ENCODE measurements at regions not wholly inside any gene's neighbourhood (a gene's known extent, or its start where the extent isn't known, plus 50 kb on each side); places are given as distances from the start of the nearest gene placed in this dataset.
"Not testable (repeated sequence)": the region's sequence is repeated elsewhere in the genome, so short reads cannot be mapped to it uniquely, and the experiment has no call there.

- not testable (repeated sequence) for DNase-seq
These were observed 172.9 kb upstream of the MBL2 start for GRCh38 chr10:52945521-52945920.

GRCh38 chr10:52940921-52941320 is 168.3 kb upstream of the MBL2 start:
- DNase-seq = no peak

DNA sequence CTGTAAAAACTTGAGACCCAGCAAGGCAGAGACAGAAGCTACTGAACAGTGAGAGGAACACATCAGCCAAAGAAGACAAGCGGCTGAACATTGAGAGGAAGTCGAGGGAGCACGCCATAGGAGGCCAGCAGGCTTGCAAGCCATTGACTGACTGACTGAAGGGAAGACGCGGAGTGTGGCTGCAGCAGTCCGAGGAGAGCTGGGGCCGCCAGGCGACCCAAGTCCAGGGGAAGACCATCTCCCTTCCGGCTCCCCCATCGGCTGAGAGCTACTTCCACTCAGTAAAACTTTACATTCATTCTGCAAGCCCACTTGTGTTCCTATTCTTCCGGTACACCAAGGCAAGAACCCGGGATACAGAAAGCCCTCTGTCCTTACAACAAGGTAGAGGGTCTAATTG is 167.3 kb upstream of the MBL2 start:
- no peak for DNase-seq

DNA sequence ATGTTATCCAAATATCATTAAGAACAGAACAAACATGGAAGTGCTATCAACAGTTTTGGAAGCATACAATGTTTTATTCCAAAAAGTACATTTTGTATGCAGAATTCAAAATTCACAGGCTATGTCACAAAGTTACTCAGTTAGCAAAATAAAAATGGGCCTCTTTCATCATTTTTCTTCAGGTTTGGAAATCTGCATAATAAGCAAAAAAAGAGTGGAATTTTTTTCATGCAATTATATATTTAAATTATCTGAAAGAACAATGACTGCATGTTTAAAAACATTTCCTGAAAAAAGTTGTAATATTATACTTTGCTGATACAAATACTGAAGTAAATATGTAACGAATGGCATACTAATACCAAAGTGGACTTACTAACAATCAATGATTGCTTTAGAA is 161.2 kb upstream of the MBL2 start:
- DNase-seq = no peak

GRCh38 chr10:52927678-52928077 is 155.1 kb upstream of the MBL2 start:
- DNase-seq = no peak

DNA sequence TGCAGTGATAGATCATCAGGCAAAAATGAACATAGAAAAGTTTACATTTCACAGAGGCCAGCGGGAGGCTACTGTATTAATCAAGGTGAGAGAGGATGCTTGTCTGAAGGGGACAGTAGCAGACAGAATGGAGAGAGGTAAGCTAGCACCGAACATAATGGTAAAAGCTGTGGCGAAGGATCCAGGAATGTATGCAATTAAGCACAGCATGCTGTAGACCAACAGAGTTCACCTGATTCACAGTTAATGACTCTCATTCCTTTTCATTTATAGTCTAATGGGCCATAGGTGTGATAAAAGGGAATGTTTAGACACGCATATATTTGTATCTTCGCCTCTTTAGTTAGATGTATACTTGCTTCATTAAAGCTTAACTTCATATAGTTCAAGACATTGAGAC is 150.9 kb upstream of the MBL2 start:
- no peak for DNase-seq

- no peak for DNase-seq
These were observed 146.2 kb upstream of the MBL2 start for GRCh38 chr10:52918714-52919305.

GRCh38 chr10:52915391-52915790 is 142.8 kb upstream of the MBL2 start:
- no peak for DNase-seq

- DNase-seq = no peak
These were observed 138.6 kb upstream of the MBL2 start for GRCh38 chr10:52911163-52911562.

DNA sequence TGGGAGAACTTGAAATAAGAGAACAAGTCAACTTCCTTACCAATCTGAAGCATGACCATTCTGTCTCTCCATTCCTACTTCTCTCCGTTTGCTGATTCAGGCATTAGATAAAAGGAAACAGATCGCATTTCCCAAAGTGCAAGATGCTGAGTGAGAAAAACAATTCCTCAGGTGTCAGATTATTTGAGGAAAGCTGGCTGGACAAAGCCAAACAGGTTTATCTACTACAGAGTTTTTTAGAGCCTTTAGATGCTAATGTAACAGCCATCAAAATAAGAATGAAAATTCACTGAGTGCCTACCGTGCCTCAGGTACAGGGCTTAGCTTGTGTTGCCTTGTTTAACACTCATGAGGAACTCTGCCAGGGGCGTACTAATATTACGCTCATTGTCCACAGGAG is 135.9 kb upstream of the MBL2 start:
- DNase-seq = no peak

DNA sequence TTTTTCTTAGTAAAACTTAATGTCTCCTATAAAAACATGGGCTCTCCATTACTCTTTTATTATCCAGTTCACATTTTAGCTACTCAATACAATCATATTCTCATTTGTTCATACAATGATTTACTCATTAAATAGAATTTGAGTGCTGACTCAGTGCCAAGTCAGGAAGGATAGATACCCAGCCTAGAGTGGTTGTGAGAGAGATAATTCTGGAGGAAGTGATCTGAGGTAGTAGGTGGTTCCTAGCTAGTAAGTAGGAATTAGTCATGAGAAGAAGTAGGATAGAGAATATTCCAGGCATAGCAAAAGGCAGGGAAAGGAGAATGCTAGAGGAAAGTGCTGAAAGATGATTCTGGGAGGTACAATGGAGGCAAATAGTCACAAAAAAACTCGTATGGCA is 133.5 kb upstream of the MBL2 start:
- DNase-seq = no peak

GRCh38 chr10:52903397-52903938 is 130.9 kb upstream of the MBL2 start:
- DNase-seq = no peak

DNA sequence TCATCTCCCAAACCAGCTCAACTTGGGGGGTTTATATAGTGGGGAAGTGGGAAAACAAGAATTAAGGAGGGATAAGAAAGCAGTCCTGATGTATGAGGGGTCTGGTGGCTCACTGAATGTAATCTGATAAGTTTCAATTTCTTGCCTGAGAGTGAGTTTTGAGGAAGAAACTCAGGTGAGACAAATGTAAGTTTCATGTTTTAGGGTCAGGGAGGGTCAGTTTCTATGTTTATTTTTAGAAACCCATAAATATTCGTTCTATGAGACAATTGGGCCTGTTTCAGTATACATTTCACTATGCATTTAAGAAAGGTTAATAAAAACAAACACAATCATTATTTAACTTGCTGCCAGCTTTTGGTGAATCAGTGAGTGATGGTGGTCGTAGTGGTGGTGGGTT is 128.0 kb upstream of the MBL2 start:
- no peak for DNase-seq

GRCh38 chr10:52897162-52897561 is 124.6 kb upstream of the MBL2 start:
- DNase-seq = no peak

- no peak for DNase-seq
These were observed 122.5 kb upstream of the MBL2 start for GRCh38 chr10:52895059-52895458.

GRCh38 chr10:52890281-52890680 is 117.7 kb upstream of the MBL2 start:
- no peak for DNase-seq

DNA sequence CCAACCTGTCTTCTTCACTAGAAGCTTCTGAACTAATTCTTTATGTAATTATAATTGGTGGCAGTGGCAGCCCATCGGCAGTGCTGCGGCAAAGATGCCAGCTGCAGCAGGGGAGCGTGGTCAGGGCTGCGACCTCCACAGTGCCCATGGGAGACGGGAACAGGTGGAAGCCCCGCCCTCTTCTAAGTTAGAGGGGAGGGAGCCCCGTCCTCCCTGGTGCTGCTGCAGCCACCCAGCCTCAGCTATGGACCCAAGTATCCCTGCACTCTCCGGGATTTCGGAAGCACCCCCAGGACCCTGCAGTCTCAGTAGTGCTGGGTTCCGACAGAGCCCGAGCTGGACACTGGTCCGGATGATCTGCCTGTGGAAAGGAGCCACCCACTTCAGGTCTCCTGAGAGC is 117.0 kb upstream of the MBL2 start:
- no peak for DNase-seq

- peak; percentile 13 for DNase-seq
These were observed 111.7 kb upstream of the MBL2 start for GRCh38 chr10:52883996-52884871.

DNA sequence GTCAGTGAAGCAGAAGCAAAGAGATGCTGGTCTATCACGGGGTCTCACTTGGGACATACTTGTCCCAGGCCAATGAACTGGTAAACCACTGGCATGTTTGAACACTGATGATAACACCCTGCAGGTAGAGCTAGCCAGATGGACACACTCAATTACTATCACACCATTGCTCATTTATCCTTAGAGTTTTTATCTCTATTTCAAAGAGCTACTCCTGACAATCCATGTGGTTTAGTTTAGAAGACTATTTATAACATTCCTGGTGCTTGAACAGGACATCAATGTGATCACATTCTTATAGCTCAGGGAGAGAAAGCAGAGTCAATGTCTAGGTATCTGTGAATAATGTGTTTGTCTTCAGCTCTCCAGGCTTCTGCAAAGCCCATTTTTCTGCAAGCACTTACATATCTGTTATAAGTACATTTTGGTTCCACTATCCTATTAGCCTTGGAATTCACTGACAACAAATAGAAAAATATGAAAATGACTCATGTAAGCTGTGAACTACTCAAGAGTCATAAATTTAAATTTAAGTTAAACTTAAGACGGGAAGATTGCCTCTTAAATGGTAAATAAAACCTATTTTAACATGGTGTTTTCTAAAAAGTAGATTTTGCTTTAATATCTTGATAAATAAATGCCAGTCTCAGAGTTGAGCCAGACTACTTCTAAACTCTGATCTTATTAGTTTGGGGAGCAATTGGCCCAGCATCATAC is 106.7 kb upstream of the MBL2 start:
- no peak for DNase-seq

DNA sequence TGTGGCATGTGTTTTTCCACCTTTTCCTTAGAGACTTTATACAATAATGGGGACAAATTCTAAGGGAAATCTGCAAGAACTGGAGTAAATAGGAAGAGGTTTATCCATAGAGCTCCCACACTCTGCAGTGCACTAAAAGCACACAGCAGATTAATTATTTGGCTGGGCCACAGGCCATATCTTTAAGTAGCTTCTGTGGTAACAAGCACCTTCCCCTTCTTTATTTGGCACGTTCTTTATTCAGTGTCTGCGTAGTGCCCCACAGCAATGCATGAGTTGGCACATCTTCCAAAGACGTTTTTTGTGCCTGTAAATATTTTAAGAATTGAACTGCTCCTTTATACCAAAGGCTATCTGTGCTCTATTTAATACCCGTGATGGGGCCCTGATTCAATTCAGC is 104.9 kb upstream of the MBL2 start:
- DNase-seq = no peak

DNA sequence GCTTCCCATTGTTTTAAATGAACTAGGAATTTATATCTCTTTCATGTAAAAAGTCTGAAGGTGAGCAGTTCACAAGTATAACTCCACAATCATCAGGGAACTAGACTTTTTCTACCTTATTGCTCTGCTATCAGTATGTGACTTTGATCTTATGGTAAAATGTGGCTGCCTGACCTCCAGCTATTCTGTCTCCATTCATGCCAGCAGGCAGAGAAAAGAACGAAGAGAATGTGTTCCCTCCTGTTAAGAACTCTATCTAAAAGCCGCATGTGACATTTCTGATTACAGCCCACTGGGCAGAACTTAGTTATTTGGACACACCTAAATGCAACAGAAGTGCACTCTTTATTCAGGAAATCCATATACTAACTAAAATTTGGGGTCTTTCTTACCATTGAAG is 102.8 kb upstream of the MBL2 start:
- no peak for DNase-seq

- DNase-seq = no peak
These were observed 102.0 kb upstream of the MBL2 start for GRCh38 chr10:52874581-52874980.

DNA sequence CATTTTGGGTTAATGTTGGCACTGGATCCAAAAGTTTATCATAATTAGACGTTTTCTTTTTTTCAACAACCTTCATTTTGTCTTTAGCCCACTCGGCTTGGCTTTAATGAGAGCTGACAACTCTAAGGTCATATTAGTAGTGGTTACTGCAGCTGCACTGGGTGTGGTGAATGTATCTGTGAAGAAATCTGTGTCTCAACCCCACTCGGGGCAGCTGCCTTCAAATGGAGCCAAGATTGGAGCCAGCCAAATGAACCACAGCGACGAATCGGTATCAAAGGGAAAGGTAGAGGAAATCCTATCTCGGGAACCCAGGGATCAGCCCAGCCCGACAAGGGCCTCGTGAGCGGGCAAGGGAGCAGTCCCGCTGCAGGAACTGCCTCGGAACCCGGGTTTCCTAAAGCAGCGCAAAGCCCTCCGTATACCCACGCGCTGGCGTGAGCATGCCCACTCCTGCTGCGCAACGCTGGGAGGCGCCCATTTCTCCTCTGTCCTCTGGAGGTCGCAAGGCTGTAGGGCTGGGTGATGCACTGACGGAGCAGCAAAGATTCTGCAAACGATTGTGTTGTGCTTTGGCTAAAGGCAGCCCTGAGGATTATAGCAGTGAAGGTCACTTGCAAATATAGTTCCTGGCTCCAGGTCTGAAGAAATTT is 98.7 kb upstream of the MBL2 start:
- no peak for DNase-seq
